ENCODE measurements at regions not wholly inside any gene's neighbourhood (a gene's known extent, or its start where the extent isn't known, plus 50 kb on each side); places are given as distances from the start of the nearest gene placed in this dataset.

DNA sequence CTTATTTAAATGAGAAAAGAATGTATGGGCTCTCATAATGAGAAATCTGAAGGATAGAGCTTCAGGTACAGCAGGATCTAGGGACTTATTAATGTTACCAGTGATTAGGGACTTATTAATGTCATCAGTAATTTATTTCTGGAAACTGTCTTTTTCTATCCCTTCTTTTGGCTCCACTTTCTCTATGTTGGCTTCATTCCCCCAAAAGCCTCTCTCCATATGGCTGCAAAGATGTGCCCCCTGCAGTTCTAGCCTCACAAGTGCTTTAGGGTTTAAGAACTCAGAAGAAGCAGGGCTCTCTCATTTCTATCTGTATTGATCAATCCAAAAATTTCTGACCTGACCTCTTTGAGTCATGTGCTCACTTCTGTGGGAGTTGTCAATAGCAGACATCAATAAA is 480.9 kb downstream of the TXNL1 start:
- TF ChIP-seq CTCF (tag by site-specific recombination; IDR thresholded peaks at IDR 0.05) (no peak), ZNF354C (tag by site-specific recombination; IDR thresholded peaks at IDR 0.05; ENCODE audit: borderline replicate concordance, low read depth) (no peak), ZNF792 (tag by site-specific recombination; IDR thresholded peaks at IDR 0.05) (no peak)
